HCT116 (cell line): ENCODE measurements at regions not wholly inside any gene's neighbourhood (a gene's known extent, or its start where the extent isn't known, plus 50 kb on each side); places are given as distances from the start of the nearest gene placed in this dataset.

Source experiments
- ATAC-seq: fragments of 200-7000 bp; cut with Tn5 transposase; 2 replicates; pipeline ENCODE4 v1.9.1; 2020; ENCODE audit warnings: mild to moderate bottlenecking, moderate library complexity
- BruUV-seq: library from RNA; stranded (reverse); fragments of 400-500 nt; replicated peaks from 2 replicates; lab custom pipeline; 2021; lab: Mats Ljungman, UMichigan
- CTCF ChIA-PET: fragments of 300-600 bp; sonication (Branson Sonifier 250); formaldehyde crosslinking; loops from one replicate; lab custom pipeline; 2021; ENCODE audit warnings: antibody characterized with exemption; lab: Charles Lee
- POLR2A ChIA-PET: fragments of 300-600, 350-600 bp; sonication (Branson Sonifier 250); formaldehyde crosslinking; loops from one replicate; lab custom pipeline; 2021; ENCODE audit warnings: antibody characterized with exemption; lab: Charles Lee
- RAD21 ChIA-PET, 2 experiments: fragments of 300-600 bp; sonication (Branson Sonifier 250); formaldehyde crosslinking; loops; one replicate each; lab custom pipeline; 2023; ENCODE audit warnings: low total read pairs in 2 of 2; ENCODE audit not compliant: uncharacterized antibody in 2 of 2, unreplicated experiment in 2 of 2, low non-redundant PET in 1 of 2; lab: Charles Lee
- DNase-seq: peaks from one replicate; pipeline ENCODE4 v3.0.0-alpha.2; 2010; ENCODE audit warnings: low read depth, low spot score
- H2AFZ ChIP-seq: fragments of 200-600 bp; shearing (Covaris generic), sonication (generic); 2 replicates; pipeline ENCODE4 v1.6.1; 2017; ENCODE audit warnings: low read depth, mixed run types, mixed read lengths, antibody characterized with exemption, low read length; ENCODE audit not compliant: poor library complexity, severe bottlenecking
- H3K27ac ChIP-seq: 2 replicates; pipeline ENCODE4 v1.5.1; 2012; ENCODE audit warnings: low read depth, low read length
- H3K27me3 ChIP-seq: fragments of 200-600 bp; sonication (generic); 2 replicates; pipeline ENCODE4 v1.6.1; 2016; ENCODE audit warnings: mixed run types, low read length, mixed read lengths; ENCODE audit not compliant: insufficient read depth
- H3K36me3 ChIP-seq, 2 experiments: fragments of 200-500 bp in 1 of 2; fragments of 200-600 bp in 1 of 2; sonication (Bioruptor generic) in 1 of 2; sonication (generic) in 1 of 2; 2 replicates each; pipeline versions ENCODE4 v1.5.1 to v1.6.1; 2014 to 2016; ENCODE audit warnings: low read length in 2 of 2, inconsistent platforms in 1 of 2, mixed read lengths in 1 of 2, mixed run types in 1 of 2; ENCODE audit not compliant: insufficient read depth in 2 of 2, control insufficient read depth in 1 of 2
- H3K4me1 ChIP-seq, 2 experiments: fragments of 200-600 bp in 1 of 2; sonication (generic) in 1 of 2; 2 replicates each; pipeline versions ENCODE4 v1.5.1 to v1.6.1; 2012 to 2017; ENCODE audit warnings: low read length in 2 of 2, inconsistent platforms in 1 of 2, mild to moderate bottlenecking in 1 of 2, mixed read lengths in 1 of 2, mixed run types in 1 of 2, moderate library complexity in 1 of 2; ENCODE audit not compliant: insufficient read depth in 2 of 2, control insufficient read depth in 1 of 2
- H3K4me2 ChIP-seq: fragments of 200-600 bp; sonication (generic); 2 replicates; pipeline ENCODE4 v1.6.1; 2017; ENCODE audit warnings: mixed run types, low read length, mixed read lengths
- H3K4me3 ChIP-seq, 2 experiments: fragments of 200-600 bp in 1 of 2; sonication (generic) in 1 of 2; replicated peaks in 1 of 2; 2 replicates each; pipeline ENCODE4 v1.5.1; 2011 to 2016; ENCODE audit warnings: low read length in 2 of 2, control low read depth in 1 of 2, low read depth in 1 of 2, mild to moderate bottlenecking in 1 of 2, mixed read lengths in 1 of 2, mixed run types in 1 of 2
- H3K79me2 ChIP-seq: fragments of 200-600 bp; sonication (generic); 2 replicates; pipeline ENCODE4 v1.6.1; 2017; ENCODE audit warnings: mild to moderate bottlenecking, mixed run types, low read length, moderate library complexity, mixed read lengths; ENCODE audit not compliant: insufficient read depth
- H3K9ac ChIP-seq: fragments of 200-600 bp; sonication (generic); 2 replicates; pipeline ENCODE4 v1.6.1; 2016; ENCODE audit warnings: low read length, mixed read lengths
- H3K9me2 ChIP-seq: fragments of 200-600 bp; sonication (generic), shearing (Covaris generic); 2 replicates; pipeline ENCODE4 v1.6.1; 2017; ENCODE audit warnings: mixed run types, mild to moderate bottlenecking, moderate library complexity; ENCODE audit not compliant: insufficient read depth
- H3K9me3 ChIP-seq, 2 experiments: fragments of 200-500 bp in 1 of 2; fragments of 200-600 bp in 1 of 2; sonication (Bioruptor generic) in 1 of 2; sonication (generic) in 1 of 2; 2 replicates each; pipeline ENCODE4 v1.6.1; 2014 to 2017; ENCODE audit warnings: low read length in 2 of 2, mixed read lengths in 2 of 2, inconsistent platforms in 1 of 2, low read depth in 1 of 2, mild to moderate bottlenecking in 1 of 2, mixed run types in 1 of 2, moderate library complexity in 1 of 2; ENCODE audit not compliant: control insufficient read depth in 1 of 2, insufficient read depth in 1 of 2
- H4K20me1 ChIP-seq: fragments of 200-600 bp; sonication (generic), shearing (Covaris generic); 2 replicates; pipeline ENCODE4 v1.6.1; 2017; ENCODE audit warnings: mixed run types, mild to moderate bottlenecking, moderate library complexity; ENCODE audit not compliant: insufficient read depth
- ATF3 ChIP-seq: IDR thresholded peaks from 2 replicates; pipeline ENCODE4 v1.6.1; 2012
- CBX3 ChIP-seq: IDR thresholded peaks from 2 replicates; pipeline ENCODE4 v1.6.1; 2012; ENCODE audit warnings: low read depth
- CEBPB ChIP-seq: IDR thresholded peaks from 2 replicates; pipeline ENCODE4 v1.6.1; 2012; ENCODE audit warnings: low read depth
- ELF1 ChIP-seq: IDR thresholded peaks from 2 replicates; pipeline ENCODE4 v1.6.1; 2012; ENCODE audit warnings: low read depth, borderline replicate concordance
- EZH2phosphoT487 ChIP-seq: fragments of 200-600 bp; IDR thresholded peaks from 2 replicates; pipeline ENCODE4 v1.6.1; 2018; ENCODE audit warnings: antibody characterized with exemption, borderline replicate concordance
- FOSL1 ChIP-seq: IDR thresholded peaks from 2 replicates; pipeline ENCODE4 v1.6.1; 2012; ENCODE audit warnings: low read depth
- MAX ChIP-seq: IDR thresholded peaks from 2 replicates; pipeline ENCODE4 v1.6.1; 2012
- POLR2A ChIP-seq: IDR thresholded peaks from 2 replicates; pipeline ENCODE4 v1.7.0; 2011; ENCODE audit warnings: borderline replicate concordance; ENCODE audit not compliant: insufficient read depth, insufficient read length; ENCODE audit errors: extremely low read depth
- POLR2AphosphoS5 ChIP-seq: IDR thresholded peaks from 2 replicates; pipeline ENCODE4 v1.6.1; 2011; ENCODE audit warnings: mild to moderate bottlenecking, low read depth, low read length, moderate library complexity
- RAD21 ChIP-seq: IDR thresholded peaks from 2 replicates; pipeline ENCODE4 v1.6.1; 2012; ENCODE audit warnings: low read depth, mild to moderate bottlenecking
- SIN3A ChIP-seq: IDR thresholded peaks from 2 replicates; pipeline ENCODE4 v1.6.1; 2012; ENCODE audit warnings: low read depth
- SP1 ChIP-seq: IDR thresholded peaks from 2 replicates; pipeline ENCODE4 v1.6.1; 2012; ENCODE audit warnings: low read depth
- SRF ChIP-seq: IDR thresholded peaks from 2 replicates; pipeline ENCODE4 v1.6.1; 2012; ENCODE audit warnings: low read depth
- TCF7L2 ChIP-seq: IDR thresholded peaks from 2 replicates; pipeline ENCODE4 v1.7.0; 2011; ENCODE audit warnings: borderline replicate concordance, inconsistent platforms; ENCODE audit not compliant: insufficient read depth, insufficient read length; ENCODE audit errors: extremely low read depth
- ZBTB33 ChIP-seq: IDR thresholded peaks from 2 replicates; pipeline ENCODE4 v1.6.1; 2011; ENCODE audit warnings: mild to moderate bottlenecking, low read length, moderate library complexity; ENCODE audit not compliant: insufficient replicate concordance; ENCODE audit errors: extremely low read depth
- ZNF274 ChIP-seq: fragments of 200-500 bp; sonication (Bioruptor generic); IDR thresholded peaks from 2 replicates; pipeline ENCODE4 v1.6.1; 2014; ENCODE audit warnings: mild to moderate bottlenecking, low read depth, low read length, inconsistent platforms
- intact Hi-C: fragments of 100-400 bp; cut with micrococcal nuclease; formaldehyde crosslinking; loops from 2 replicates; pipeline ENCODE4 v1.10.0; 2022
- TF ChIP-seq, protein P1 (sequence below), 3 experiments: fragments of 200-600 bp in 1 of 3; sonication (generic) in 1 of 3; IDR thresholded peaks in 2 of 3; conservative IDR thresholded peaks in 1 of 3; 2 replicates each; pipeline ENCODE4 v1.5.1; 2012 to 2017; ENCODE audit warnings: low read depth in 2 of 3, low read length in 2 of 3, antibody characterized with exemption in 1 of 3, borderline replicate concordance in 1 of 3, control low read depth in 1 of 3, mild to moderate bottlenecking in 1 of 3, mixed read lengths in 1 of 3, mixed run types in 1 of 3, moderate library complexity in 1 of 3; ENCODE audit not compliant: insufficient read depth in 1 of 3

- Histone ChIP-seq H4K20me1 (no peaks in the 10 kb centered on the region), H3K9me2 (no peaks in the 10 kb centered on the region), H3K36me3 (no peaks in the 10 kb centered on the region), H3K9ac (no peak overlapping the region), H3K27me3 (no peaks in the 10 kb centered on the region), H2AFZ (no peak overlapping the region), H3K4me1 (no peaks in the 10 kb centered on the region), H3K4me2 (no peak overlapping the region), H3K9me3 (no peaks in the 10 kb centered on the region), H3K27ac (no peak overlapping the region), H3K79me2 (no peaks in the 10 kb centered on the region), H3K4me3 (no peak overlapping the region)
- ATAC-seq (no peak), DNase-seq (no peak)
- RAD21 ChIA-PET: no interaction called here
- intact Hi-C loops: loop anchor here (5.0 kb wide), 1 partner anchor 722 kb away; no protein-coding TSS in a partner anchor
- TF ChIP-seq CBX3 (no peak), RAD21 (no peak), POLR2AphosphoS5 (no peak), CEBPB (no peak), FOSL1 (no peak), POLR2A (no peak), SRF (no peak), EZH2phosphoT487 (no peak), ELF1 (no peak), MAX (no peak), SIN3A (no peak), ZNF274 (no peak), ATF3 (no peak), SP1 (no peak), ZBTB33 (no peak), TCF7L2 (no peak)
- TF ChIP-seq, protein P1, sequence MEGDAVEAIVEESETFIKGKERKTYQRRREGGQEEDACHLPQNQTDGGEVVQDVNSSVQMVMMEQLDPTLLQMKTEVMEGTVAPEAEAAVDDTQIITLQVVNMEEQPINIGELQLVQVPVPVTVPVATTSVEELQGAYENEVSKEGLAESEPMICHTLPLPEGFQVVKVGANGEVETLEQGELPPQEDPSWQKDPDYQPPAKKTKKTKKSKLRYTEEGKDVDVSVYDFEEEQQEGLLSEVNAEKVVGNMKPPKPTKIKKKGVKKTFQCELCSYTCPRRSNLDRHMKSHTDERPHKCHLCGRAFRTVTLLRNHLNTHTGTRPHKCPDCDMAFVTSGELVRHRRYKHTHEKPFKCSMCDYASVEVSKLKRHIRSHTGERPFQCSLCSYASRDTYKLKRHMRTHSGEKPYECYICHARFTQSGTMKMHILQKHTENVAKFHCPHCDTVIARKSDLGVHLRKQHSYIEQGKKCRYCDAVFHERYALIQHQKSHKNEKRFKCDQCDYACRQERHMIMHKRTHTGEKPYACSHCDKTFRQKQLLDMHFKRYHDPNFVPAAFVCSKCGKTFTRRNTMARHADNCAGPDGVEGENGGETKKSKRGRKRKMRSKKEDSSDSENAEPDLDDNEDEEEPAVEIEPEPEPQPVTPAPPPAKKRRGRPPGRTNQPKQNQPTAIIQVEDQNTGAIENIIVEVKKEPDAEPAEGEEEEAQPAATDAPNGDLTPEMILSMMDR (IDR thresholded peaks at IDR 0.05 in 2 of 3, conservative IDR thresholded peaks at IDR 0.05 in 1 of 3; ENCODE audit: borderline replicate concordance in 1 of 3, insufficient read depth in 1 of 3, low read depth in 2 of 3, low read length in 2 of 3): no peak
- BruUV-seq: no TSS peak
- CTCF ChIA-PET: no interaction called here
- POLR2A ChIA-PET: no interaction called here
Measured at GRCh38 chr6:25219917-25220278, 59.3 kb upstream of the CARMIL1 start.
